Upper lobe of left lung (tissue), 6 donors: ENCODE measurements at regions not wholly inside any gene's neighbourhood (a gene's known extent, or its start where the extent isn't known, plus 50 kb on each side); places are given as distances from the start of the nearest gene placed in this dataset.
A peak's percentile ranks its signal among the peaks of the same experiment; 100 is the strongest.
"Not testable (repeated sequence)": the region's sequence is repeated elsewhere in the genome, so short reads cannot be mapped to it uniquely, and the experiment has no call there.

Experiments used
- ATAC-seq, 2 donors: fragments of 200-7000 bp; cut with Tn5 transposase; one replicate each; pipeline ENCODE4 v1.9.1; 2022; ENCODE audit warnings: mild to moderate bottlenecking in 2 of 2, moderate library complexity in 2 of 2; ENCODE audit not compliant: low FRiP score in 2 of 2
- DNase-seq, 2 donors: peaks; one replicate each; pipeline ENCODE4 v3.0.0-alpha.2; 2019 to 2020
- H3K27ac ChIP-seq, 4 donors: fragments of 200-600 bp; sonication (generic); one replicate each; pipeline ENCODE4 v1.5.1; 2016 to 2019
- H3K27me3 ChIP-seq, 4 donors: fragments of 200-600 bp; sonication (generic); one replicate each; pipeline ENCODE4 v1.5.1; 2017 to 2019
- H3K36me3 ChIP-seq, 4 donors: fragments of 200-600 bp; sonication (generic); one replicate each; pipeline ENCODE4 v1.5.1; 2016 to 2019
- H3K4me1 ChIP-seq, 4 donors: fragments of 200-600 bp; sonication (generic); one replicate each; pipeline ENCODE4 v1.5.1; 2018 to 2019
- H3K4me3 ChIP-seq, 4 donors: fragments of 200-600 bp; sonication (generic); one replicate each; pipeline ENCODE4 v1.5.1; 2017 to 2019; ENCODE audit warnings: mild to moderate bottlenecking in 2 of 4, moderate library complexity in 1 of 4
- H3K9me3 ChIP-seq, 4 donors: fragments of 200-600 bp; sonication (generic); one replicate each; pipeline ENCODE4 v1.5.1; 2018 to 2019
- CTCF ChIP-seq, 6 experiments: fragments of 450-650 bp in 4 of 6; fragments of 200-600 bp in 2 of 6; sonication (generic) in 2 of 6; IDR thresholded peaks; one replicate each; pipeline ENCODE4 v1.5.1; 2016 to 2019; ENCODE audit warnings: antibody characterized with exemption in 6 of 6
- EP300 ChIP-seq, 4 donors: sonication (generic); formaldehyde crosslinking; IDR thresholded peaks; one replicate each; pipeline ENCODE4 v1.5.1; 2017; ENCODE audit warnings: antibody characterized with exemption in 4 of 4, control low read depth in 2 of 4
- POLR2A ChIP-seq, 4 donors: fragments of 450-650 bp; IDR thresholded peaks; one replicate each; pipeline ENCODE4 v1.5.1; 2016 to 2017; ENCODE audit warnings: antibody characterized with exemption in 4 of 4, mild to moderate bottlenecking in 2 of 4
- POLR2AphosphoS5 ChIP-seq, 2 donors: sonication (generic); formaldehyde crosslinking; IDR thresholded peaks; one replicate each; pipeline ENCODE4 v1.5.1; 2017; ENCODE audit warnings: antibody characterized with exemption in 2 of 2
- WGBS, 2 donors: methylation state at CpG; one replicate each; pipeline ENCODE4 v1.1.5; 2017 to 2018; 5-methylcytosine and 5-hydroxymethylcytosine counted together
- donor health status: DM: no; HTN: no; CAD: no; lungs with moderate emphysema.
- donor health status: DM: no; HTN: yes; CAD: no; lungs with severe emphysema.

DNA sequence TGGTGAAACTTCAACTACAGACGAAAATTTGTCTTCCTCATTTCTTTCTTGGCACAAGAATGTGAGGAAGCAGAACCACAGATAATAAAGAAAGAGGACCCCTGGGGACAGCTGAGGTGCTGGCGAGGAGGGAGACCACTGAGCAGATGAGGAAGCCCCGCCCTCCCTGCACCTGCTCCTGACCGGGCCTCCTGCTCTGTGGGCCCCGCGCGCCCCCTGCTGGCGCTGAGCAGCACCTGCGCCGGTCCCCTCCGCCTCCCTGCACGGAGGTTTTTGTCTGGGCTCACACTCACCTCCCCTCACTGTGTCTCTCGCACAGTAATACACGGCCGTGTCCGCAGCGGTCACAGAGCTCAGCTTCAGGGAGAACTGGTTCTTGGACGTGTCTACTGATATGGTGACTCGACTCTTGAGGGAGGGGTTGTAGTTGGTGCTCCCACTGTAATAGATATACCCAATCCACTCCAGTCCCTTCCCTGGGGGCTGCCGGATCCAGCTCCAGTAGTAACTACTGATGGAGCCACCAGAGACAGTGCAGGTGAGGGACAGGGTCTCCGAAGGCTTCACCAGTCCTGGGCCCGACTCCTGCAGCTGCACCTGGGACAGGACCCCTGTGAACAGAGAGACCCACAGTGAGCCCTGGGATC, 1100.7 kb downstream of the TMEM121 start:
- ATAC-seq: not testable (repeated sequence)
- WGBS, 2 donors: 50 to 56% methylated on average over 7 to 22 of the region's 22 CpGs

DNA sequence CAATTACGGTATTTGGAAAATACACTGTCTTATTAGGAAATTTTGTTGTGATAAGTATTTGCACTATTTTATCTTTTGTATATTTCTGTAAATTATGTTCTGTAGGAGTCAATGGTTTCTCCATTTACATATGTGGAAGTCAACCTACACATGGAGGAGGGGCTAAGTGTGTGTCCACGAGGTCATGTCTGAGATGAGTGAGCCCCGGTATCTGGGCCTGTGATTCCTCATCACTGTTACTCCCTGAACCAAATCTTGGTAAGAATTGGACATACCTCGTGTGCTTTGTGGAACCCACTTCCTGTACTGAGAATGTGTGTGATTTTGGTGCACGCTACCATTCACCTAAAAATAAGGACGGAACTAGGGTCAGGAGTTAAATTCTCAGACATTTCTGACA, 1105.5 kb downstream of the TMEM121 start:
- Histone ChIP-seq H3K36me3 (no peaks in the 10 kb centered on the region), H3K4me1 (no peaks in the 10 kb centered on the region), H3K9me3 (no peaks in the 10 kb centered on the region), H3K27me3 (no peaks in the 10 kb centered on the region), H3K4me3 (no peak overlapping the region), H3K27ac (no peak overlapping the region)
- whole genome bisulfite sequencing, 2 donors: 61 to 66% methylated on average over 6 of the region's 6 CpGs
- no peak for ATAC-seq
- TF ChIP-seq POLR2AphosphoS5 (IDR thresholded peaks at IDR 0.05) (no peak), POLR2A (IDR thresholded peaks at IDR 0.05) (no peak), CTCF (IDR thresholded peaks at IDR 0.05) (no peak), EP300 (IDR thresholded peaks at IDR 0.05) (no peak)
- no peak for DNase-seq

More for the DNA sequence above, 1100.7 kb downstream of the TMEM121 start:
- H3K27me3 ChIP-seq, H3K4me3 ChIP-seq, H3K9me3 ChIP-seq, H3K4me1 ChIP-seq, H3K36me3 ChIP-seq, H3K27ac ChIP-seq: not testable (repeated sequence)
- peak; percentile 67 to 91 for DNase-seq
- peak in 4 of 6 experiments; percentile 34 to 53 (median 44) for TF ChIP-seq CTCF (IDR thresholded peaks at IDR 0.05)

DNA sequence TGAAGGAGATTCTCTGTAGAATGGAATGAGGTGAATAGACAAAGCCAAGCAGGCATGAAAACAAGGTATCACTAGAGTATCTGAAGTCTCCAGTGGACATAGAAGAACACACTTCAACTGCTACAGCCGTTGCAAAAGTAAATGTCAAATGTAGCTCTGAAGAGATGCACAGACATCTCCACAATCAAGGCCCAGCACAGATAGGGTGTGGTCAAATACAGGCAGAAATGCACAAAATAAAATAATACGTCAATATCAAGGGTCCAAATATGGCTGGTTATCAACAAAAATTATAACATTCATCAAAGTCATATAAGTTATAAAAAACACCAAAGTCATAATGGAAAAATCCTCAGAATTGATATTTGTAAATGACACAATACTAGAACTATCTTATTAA, 1107.3 kb downstream of the TMEM121 start:
- H3K4me3 ChIP-seq: no peak overlapping the region
- no peak for ATAC-seq
- H3K36me3 ChIP-seq: no peaks in the 10 kb centered on the region
- no peaks in the 10 kb centered on the region for H3K27me3 ChIP-seq
- H3K27ac ChIP-seq: no peak overlapping the region
- no peaks in the 10 kb centered on the region for H3K4me1 ChIP-seq
- WGBS, 2 donors: 60 to 73% methylated on average over 2 of the region's 2 CpGs
- no peak for DNase-seq
- TF ChIP-seq EP300 (IDR thresholded peaks at IDR 0.05) (no peak), POLR2A (IDR thresholded peaks at IDR 0.05) (no peak), POLR2AphosphoS5 (IDR thresholded peaks at IDR 0.05) (no peak), CTCF (IDR thresholded peaks at IDR 0.05) (no peak)
- H3K9me3 ChIP-seq: no peaks in the 10 kb centered on the region

DNA sequence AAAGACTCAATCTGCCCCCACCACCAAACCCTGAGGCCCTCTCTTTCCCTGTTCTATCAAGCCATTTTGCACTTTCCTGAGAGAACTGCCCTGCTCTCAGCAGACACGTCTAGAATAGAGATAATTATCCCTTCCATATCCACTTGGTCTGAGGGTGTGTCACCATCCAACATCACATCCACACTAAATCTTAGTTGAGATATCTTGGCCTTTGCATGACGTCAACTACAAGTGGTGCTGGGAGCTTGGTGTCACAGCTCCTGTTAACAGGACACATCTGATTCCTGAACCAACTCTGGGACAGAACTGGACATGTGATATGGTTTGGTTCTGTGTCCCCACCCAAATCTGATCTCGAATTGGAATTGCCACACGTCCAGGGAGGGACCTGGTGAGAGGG, 1109.2 kb downstream of the TMEM121 start:
- no peak overlapping the region for H3K4me3 ChIP-seq
- no peaks in the 10 kb centered on the region for H3K4me1 ChIP-seq
- ATAC-seq (no peak), DNase-seq (no peak)
- no peak overlapping the region for H3K27ac ChIP-seq
- no peak for TF ChIP-seq EP300 (IDR thresholded peaks at IDR 0.05)
- no peak for TF ChIP-seq CTCF (IDR thresholded peaks at IDR 0.05)
- TF ChIP-seq POLR2AphosphoS5 (IDR thresholded peaks at IDR 0.05): no peak
- no peak for TF ChIP-seq POLR2A (IDR thresholded peaks at IDR 0.05)
- 32 to 51% methylated on average over 4 of the region's 4 CpGs for WGBS, 2 donors
- H3K27me3 ChIP-seq: no peaks in the 10 kb centered on the region
- H3K36me3 ChIP-seq: no peaks in the 10 kb centered on the region
- H3K9me3 ChIP-seq: no peaks in the 10 kb centered on the region

DNA sequence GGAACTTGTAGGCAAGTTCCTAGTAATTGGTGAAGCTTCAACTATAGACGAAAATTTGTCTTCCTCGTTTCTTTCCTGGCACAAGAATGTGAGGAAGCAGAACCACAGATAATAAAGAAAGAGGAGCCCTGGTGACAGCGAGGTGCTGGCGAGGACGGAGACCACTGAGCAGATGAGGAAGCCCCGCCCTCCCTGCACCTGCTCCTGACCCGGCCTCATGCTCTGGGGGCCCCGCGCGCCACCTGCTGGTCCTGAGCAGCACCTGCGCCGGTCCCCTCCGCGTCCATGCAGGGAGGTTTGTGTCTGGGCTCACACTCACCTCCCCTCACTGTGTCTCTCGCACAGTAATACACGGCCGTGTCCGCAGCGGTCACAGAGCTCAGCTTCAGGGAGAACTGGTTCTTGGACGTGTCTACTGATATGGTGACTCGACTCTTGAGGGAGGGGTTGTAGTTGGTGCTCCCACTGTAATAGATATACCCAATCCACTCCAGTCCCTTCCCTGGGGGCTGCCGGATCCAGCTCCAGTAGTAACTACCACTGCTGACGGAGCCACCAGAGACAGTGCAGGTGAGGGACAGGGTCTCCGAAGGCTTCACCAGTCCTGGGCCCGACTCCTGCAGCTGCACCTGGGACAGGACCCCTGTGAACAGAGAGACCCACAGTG, 1112.5 kb downstream of the TMEM121 start:
- not testable (repeated sequence) for H3K4me3 ChIP-seq, H3K4me1 ChIP-seq, H3K36me3 ChIP-seq, H3K27ac ChIP-seq, ATAC-seq, H3K9me3 ChIP-seq, H3K27me3 ChIP-seq
- TF ChIP-seq CTCF (IDR thresholded peaks at IDR 0.05): peak in 1 of 6 experiments; percentile 39
- 38 to 48% methylated on average over 5 to 11 of the region's 25 CpGs for WGBS, 2 donors
- peak in 1 of 2 donors; percentile 80 for DNase-seq
